GM12878 (cell line): ENCODE measurements at regions not wholly inside any gene's neighbourhood (a gene's known extent, or its start where the extent isn't known, plus 50 kb on each side); places are given as distances from the start of the nearest gene placed in this dataset.

Source experiments
- BCL11A ChIP-seq: IDR thresholded peaks from 2 replicates; pipeline ENCODE4 v1.6.1; 2011; ENCODE audit warnings: low read depth, low read length
- BRCA1 ChIP-seq: IDR thresholded peaks from 2 replicates; pipeline ENCODE4 v1.6.1; 2011; ENCODE audit warnings: low read depth, low read length, improper control_type of control experiment
- CBX3 ChIP-seq: fragments of 200-600 bp; sonication (generic); IDR thresholded peaks from 2 replicates; pipeline ENCODE4 v1.6.1; 2016; ENCODE audit warnings: low read depth, borderline replicate concordance
- CBX5 ChIP-seq: sonication (generic); IDR thresholded peaks from 2 replicates; pipeline ENCODE4 v1.6.1; 2016; ENCODE audit warnings: low read depth, moderate library complexity, mild to moderate bottlenecking, inconsistent platforms
- DPF2 ChIP-seq: fragments of 450-650 bp; IDR thresholded peaks from 2 replicates; pipeline ENCODE4 v1.6.1; 2017; ENCODE audit warnings: mild to moderate bottlenecking
- EP300 ChIP-seq, 2 experiments: fragments of 150-350 bp in 1 of 2; IDR thresholded peaks; 2 replicates each; pipeline ENCODE4 v1.6.1; 2011 to 2012; ENCODE audit warnings: low read depth in 2 of 2, low read length in 2 of 2, borderline replicate concordance in 1 of 2, improper control_type of control experiment in 1 of 2, inconsistent platforms in 1 of 2; ENCODE audit not compliant: control insufficient read depth in 1 of 2
- ETV6 ChIP-seq, 2 experiments: fragments of 450-650 bp in 1 of 2; IDR thresholded peaks in 1 of 2; conservative IDR thresholded peaks in 1 of 2; 2 replicates each; pipeline ENCODE4 v1.6.1; 2014; ENCODE audit warnings: antibody characterized with exemption in 1 of 2, borderline replicate concordance in 1 of 2, low read depth in 1 of 2, mild to moderate bottlenecking in 1 of 2, moderate library complexity in 1 of 2
- FOS ChIP-seq: IDR thresholded peaks from 3 replicates; pipeline ENCODE4 v1.6.1; 2011; ENCODE audit warnings: borderline replicate concordance; ENCODE audit not compliant: insufficient read length; ENCODE audit errors: extremely low read depth
- HDGF ChIP-seq: fragments of 450-650 bp; IDR thresholded peaks from 2 replicates; pipeline ENCODE4 v1.6.1; 2016; ENCODE audit warnings: antibody characterized with exemption
- IKZF1 ChIP-seq: fragments of 450-650 bp; conservative IDR thresholded peaks from 2 replicates; pipeline ENCODE4 v1.6.1; 2017; ENCODE audit warnings: antibody characterized with exemption, mild to moderate bottlenecking
- NFIC ChIP-seq: IDR thresholded peaks from 2 replicates; pipeline ENCODE4 v1.6.1; 2012; ENCODE audit warnings: low read depth, mild to moderate bottlenecking, inconsistent platforms, low read length, moderate library complexity
- NR2C1 ChIP-seq: fragments of 450-650 bp; IDR thresholded peaks from 2 replicates; pipeline ENCODE4 v1.6.1; 2017; ENCODE audit warnings: antibody characterized with exemption, mild to moderate bottlenecking, moderate library complexity
- SMC3 ChIP-seq: IDR thresholded peaks from 2 replicates; pipeline ENCODE4 v1.6.1; 2011; ENCODE audit warnings: low read length, improper control_type of control experiment, borderline replicate concordance
- SUPT20H ChIP-seq: IDR thresholded peaks from 2 replicates; pipeline ENCODE4 v1.6.1; 2011; ENCODE audit warnings: low read depth, mild to moderate bottlenecking, low read length, moderate library complexity, borderline replicate concordance; ENCODE audit not compliant: control insufficient read depth
- TCF12 ChIP-seq: IDR thresholded peaks from 2 replicates; pipeline ENCODE4 v1.6.1; 2011; ENCODE audit warnings: low read depth, mild to moderate bottlenecking, low read length
- TCF7 ChIP-seq: IDR thresholded peaks from 2 replicates; pipeline ENCODE4 v1.6.1; 2014; ENCODE audit warnings: antibody characterized with exemption, borderline replicate concordance
- WRNIP1 ChIP-seq: IDR thresholded peaks from 2 replicates; pipeline ENCODE4 v1.6.1; 2011; ENCODE audit warnings: low read depth, low read length, improper control_type of control experiment, borderline replicate concordance
- TF ChIP-seq, protein P1 (sequence below): fragments of 450-650 bp; formaldehyde crosslinking; IDR thresholded peaks from 2 replicates; pipeline ENCODE4 v1.4.0; 2022; ENCODE audit warnings: mild to moderate bottlenecking, moderate library complexity
- TF ChIP-seq, protein P2 (sequence below), 3 experiments: IDR thresholded peaks in 2 of 3; conservative IDR thresholded peaks in 1 of 3; 2 replicates each; pipeline ENCODE4 v1.5.1; 2011; ENCODE audit warnings: low read depth in 3 of 3, low read length in 3 of 3, mild to moderate bottlenecking in 3 of 3, control low read depth in 2 of 3, moderate library complexity in 2 of 3, inconsistent platforms in 1 of 3, mixed read lengths in 1 of 3; ENCODE audit not compliant: control insufficient read depth in 2 of 3, insufficient read depth in 1 of 3; ENCODE audit errors: extremely low read depth in 1 of 3
- TF ChIP-seq, protein P3 (sequence below): fragments of 450-650 bp; IDR thresholded peaks from 2 replicates; pipeline ENCODE4 v1.6.1; 2014; ENCODE audit warnings: mild to moderate bottlenecking
- TF ChIP-seq, protein P4 (sequence below): IDR thresholded peaks from 2 replicates; pipeline ENCODE4 v1.6.1; 2012; ENCODE audit warnings: low read length, inconsistent platforms

DNA sequence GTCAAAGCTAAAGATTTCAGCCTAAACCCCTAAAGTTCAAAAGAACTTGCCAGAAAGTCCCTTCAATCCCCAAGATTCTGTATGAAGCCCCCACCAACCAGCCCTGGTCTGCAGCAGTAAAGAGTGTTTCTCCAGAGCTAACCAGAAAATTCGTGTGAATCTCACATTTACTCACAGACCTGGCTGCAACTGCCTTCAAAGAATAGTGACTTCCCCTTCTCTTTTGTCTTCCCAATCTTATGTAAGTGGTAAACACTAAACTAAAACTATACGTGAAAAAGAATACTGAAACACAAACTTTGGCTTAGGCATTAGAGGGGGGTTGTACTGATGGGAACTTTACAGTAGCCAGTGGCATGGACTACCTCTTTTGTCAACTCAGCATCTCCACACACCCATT lies 50.6 kb upstream of the SETBP1 start (continued):
- TF ChIP-seq CBX3 (no peak), HDGF (no peak), BRCA1 (no peak), BCL11A (no peak), DPF2 (0 out of 2 replicates have a peak, but pooled peaks have one; percentile 12), FOS (no peak), NR2C1 (no peak), ETV6 (conservative IDR thresholded peaks at IDR 0.05 in 1 of 2, IDR thresholded peaks at IDR 0.05 in 1 of 2; ENCODE audit: borderline replicate concordance in 1 of 2, low read depth in 1 of 2) (no peak), TCF7 (no peak), TCF12 (no peak), CBX5 (no peak), SUPT20H (no peak), WRNIP1 (no peak), SMC3 (no peak), EP300 (IDR thresholded peaks at IDR 0.05; ENCODE audit: borderline replicate concordance in 1 of 2, control insufficient read depth in 1 of 2, low read depth in 2 of 2, low read length in 2 of 2) (no peak), NFIC (no peak), IKZF1 (peak; percentile 32; the same call in 1 of the 2 replicates)
- TF ChIP-seq, protein P1, sequence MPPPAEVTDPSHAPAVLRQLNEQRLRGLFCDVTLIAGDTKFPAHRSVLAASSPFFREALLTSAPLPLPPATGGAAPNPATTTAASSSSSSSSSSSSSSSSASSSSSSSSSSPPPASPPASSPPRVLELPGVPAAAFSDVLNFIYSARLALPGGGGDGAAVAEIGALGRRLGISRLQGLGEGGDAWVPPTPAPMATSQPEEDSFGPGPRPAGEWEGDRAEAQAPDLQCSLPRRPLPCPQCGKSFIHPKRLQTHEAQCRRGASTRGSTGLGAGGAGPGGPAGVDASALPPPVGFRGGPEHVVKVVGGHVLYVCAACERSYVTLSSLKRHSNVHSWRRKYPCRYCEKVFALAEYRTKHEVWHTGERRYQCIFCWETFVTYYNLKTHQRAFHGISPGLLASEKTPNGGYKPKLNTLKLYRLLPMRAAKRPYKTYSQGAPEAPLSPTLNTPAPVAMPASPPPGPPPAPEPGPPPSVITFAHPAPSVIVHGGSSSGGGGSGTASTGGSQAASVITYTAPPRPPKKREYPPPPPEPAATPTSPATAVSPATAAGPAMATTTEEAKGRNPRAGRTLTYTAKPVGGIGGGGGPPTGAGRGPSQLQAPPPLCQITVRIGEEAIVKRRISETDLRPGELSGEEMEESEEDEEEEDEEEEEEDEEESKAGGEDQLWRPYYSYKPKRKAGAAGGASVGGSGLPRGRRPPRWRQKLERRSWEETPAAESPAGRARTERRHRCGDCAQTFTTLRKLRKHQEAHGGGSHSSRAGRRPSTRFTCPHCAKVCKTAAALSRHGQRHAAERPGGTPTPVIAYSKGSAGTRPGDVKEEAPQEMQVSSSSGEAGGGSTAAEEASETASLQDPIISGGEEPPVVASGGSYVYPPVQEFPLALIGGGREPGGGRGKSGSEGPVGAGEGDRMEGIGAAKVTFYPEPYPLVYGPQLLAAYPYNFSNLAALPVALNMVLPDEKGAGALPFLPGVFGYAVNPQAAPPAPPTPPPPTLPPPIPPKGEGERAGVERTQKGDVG (CRISPR knock-in tag) = no peak
- TF ChIP-seq, protein P2, sequence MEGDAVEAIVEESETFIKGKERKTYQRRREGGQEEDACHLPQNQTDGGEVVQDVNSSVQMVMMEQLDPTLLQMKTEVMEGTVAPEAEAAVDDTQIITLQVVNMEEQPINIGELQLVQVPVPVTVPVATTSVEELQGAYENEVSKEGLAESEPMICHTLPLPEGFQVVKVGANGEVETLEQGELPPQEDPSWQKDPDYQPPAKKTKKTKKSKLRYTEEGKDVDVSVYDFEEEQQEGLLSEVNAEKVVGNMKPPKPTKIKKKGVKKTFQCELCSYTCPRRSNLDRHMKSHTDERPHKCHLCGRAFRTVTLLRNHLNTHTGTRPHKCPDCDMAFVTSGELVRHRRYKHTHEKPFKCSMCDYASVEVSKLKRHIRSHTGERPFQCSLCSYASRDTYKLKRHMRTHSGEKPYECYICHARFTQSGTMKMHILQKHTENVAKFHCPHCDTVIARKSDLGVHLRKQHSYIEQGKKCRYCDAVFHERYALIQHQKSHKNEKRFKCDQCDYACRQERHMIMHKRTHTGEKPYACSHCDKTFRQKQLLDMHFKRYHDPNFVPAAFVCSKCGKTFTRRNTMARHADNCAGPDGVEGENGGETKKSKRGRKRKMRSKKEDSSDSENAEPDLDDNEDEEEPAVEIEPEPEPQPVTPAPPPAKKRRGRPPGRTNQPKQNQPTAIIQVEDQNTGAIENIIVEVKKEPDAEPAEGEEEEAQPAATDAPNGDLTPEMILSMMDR (IDR thresholded peaks at IDR 0.05 in 2 of 3, conservative IDR thresholded peaks at IDR 0.05 in 1 of 3; ENCODE audit: control insufficient read depth in 2 of 3, extremely low read depth in 1 of 3, insufficient read depth in 1 of 3, low read depth in 3 of 3, low read length in 3 of 3) = no peak
- TF ChIP-seq, protein P3, sequence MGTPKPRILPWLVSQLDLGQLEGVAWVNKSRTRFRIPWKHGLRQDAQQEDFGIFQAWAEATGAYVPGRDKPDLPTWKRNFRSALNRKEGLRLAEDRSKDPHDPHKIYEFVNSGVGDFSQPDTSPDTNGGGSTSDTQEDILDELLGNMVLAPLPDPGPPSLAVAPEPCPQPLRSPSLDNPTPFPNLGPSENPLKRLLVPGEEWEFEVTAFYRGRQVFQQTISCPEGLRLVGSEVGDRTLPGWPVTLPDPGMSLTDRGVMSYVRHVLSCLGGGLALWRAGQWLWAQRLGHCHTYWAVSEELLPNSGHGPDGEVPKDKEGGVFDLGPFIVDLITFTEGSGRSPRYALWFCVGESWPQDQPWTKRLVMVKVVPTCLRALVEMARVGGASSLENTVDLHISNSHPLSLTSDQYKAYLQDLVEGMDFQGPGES = no peak
- TF ChIP-seq, protein P4, sequence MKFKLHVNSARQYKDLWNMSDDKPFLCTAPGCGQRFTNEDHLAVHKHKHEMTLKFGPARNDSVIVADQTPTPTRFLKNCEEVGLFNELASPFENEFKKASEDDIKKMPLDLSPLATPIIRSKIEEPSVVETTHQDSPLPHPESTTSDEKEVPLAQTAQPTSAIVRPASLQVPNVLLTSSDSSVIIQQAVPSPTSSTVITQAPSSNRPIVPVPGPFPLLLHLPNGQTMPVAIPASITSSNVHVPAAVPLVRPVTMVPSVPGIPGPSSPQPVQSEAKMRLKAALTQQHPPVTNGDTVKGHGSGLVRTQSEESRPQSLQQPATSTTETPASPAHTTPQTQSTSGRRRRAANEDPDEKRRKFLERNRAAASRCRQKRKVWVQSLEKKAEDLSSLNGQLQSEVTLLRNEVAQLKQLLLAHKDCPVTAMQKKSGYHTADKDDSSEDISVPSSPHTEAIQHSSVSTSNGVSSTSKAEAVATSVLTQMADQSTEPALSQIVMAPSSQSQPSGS = no peak
